SK-N-SH (cell line): ENCODE measurements at regions not wholly inside any gene's neighbourhood (a gene's known extent, or its start where the extent isn't known, plus 50 kb on each side); places are given as distances from the start of the nearest gene placed in this dataset.

Source experiments
- CTCF ChIA-PET: fragments of 300-600, 350-600 bp; formaldehyde crosslinking; extraction: SDS; loops from one replicate; lab custom pipeline; 2021; lab: Yijun Ruan, JAX
- POLR2A ChIA-PET: fragments of 350-600 bp; sonication (Branson Sonifier 250); formaldehyde crosslinking; extraction: SDS; loops from one replicate; lab custom pipeline; 2020; ENCODE audit warnings: antibody characterized with exemption, inconsistent platforms; lab: Yijun Ruan, JAX
- DNase-seq: peaks from one replicate; pipeline ENCODE4 v3.0.0; 2012
- H2AFZ ChIP-seq: fragments of 200-600 bp; sonication (generic); 2 replicates; pipeline ENCODE4 v1.8.1; 2016; ENCODE audit warnings: antibody characterized with exemption, mild to moderate bottlenecking, low read depth
- H3F3A ChIP-seq: fragments of 200-600 bp; sonication (generic); replicated peaks from 2 replicates; pipeline ENCODE3; 2016; ENCODE audit warnings: antibody characterized with exemption, mild to moderate bottlenecking; ENCODE audit not compliant: insufficient read depth
- H3K27ac ChIP-seq, 2 experiments: fragments of 200-500 bp in 1 of 2; fragments of 200-600 bp in 1 of 2; sonication (Bioruptor generic) in 1 of 2; sonication (generic), shearing (Covaris generic) in 1 of 2; 2 replicates each; pipeline versions ENCODE4 v1.5.1 to v1.6.1; 2014 to 2016; ENCODE audit warnings: low read depth in 2 of 2, inconsistent platforms in 1 of 2, low read length in 1 of 2, mild to moderate bottlenecking in 1 of 2, mixed read lengths in 1 of 2
- H3K27me3 ChIP-seq: fragments of 200-600 bp; sonication (generic), shearing (Covaris generic); 2 replicates; pipeline ENCODE4 v1.6.1; 2016; ENCODE audit warnings: mixed run types; ENCODE audit not compliant: insufficient read depth
- H3K36me3 ChIP-seq, 2 experiments: fragments of 200-500 bp in 1 of 2; fragments of 200-600 bp in 1 of 2; sonication (Bioruptor generic) in 1 of 2; sonication (generic) in 1 of 2; replicated peaks in 1 of 2; 2 replicates each; pipeline versions ENCODE3 to v1.5.1; 2014 to 2016; ENCODE audit warnings: low read length in 1 of 2, mild to moderate bottlenecking in 1 of 2; ENCODE audit not compliant: insufficient read depth in 2 of 2, control insufficient read depth in 1 of 2
- H3K4me1 ChIP-seq, 2 experiments: fragments of 200-500 bp in 1 of 2; fragments of 200-600 bp in 1 of 2; sonication (Bioruptor generic) in 1 of 2; sonication (generic), shearing (Covaris generic) in 1 of 2; 2 replicates each; pipeline versions ENCODE4 v1.5.1 to v1.6.1; 2014 to 2016; ENCODE audit warnings: low read depth in 1 of 2, low read length in 1 of 2, mixed run types in 1 of 2; ENCODE audit not compliant: insufficient read depth in 2 of 2, control insufficient read depth in 1 of 2
- H3K4me2 ChIP-seq: fragments of 200-600 bp; sonication (generic), shearing (Covaris generic); 2 replicates; pipeline ENCODE4 v1.6.1; 2017; ENCODE audit warnings: mixed run types
- H3K4me3 ChIP-seq, 2 experiments: fragments of 200-500 bp in 1 of 2; fragments of 200-600 bp in 1 of 2; sonication (Bioruptor generic) in 1 of 2; sonication (generic), shearing (Covaris generic) in 1 of 2; 2 replicates each; pipeline versions ENCODE4 v1.5.1 to v1.8.1; 2014 to 2016; ENCODE audit warnings: low read depth in 2 of 2, inconsistent platforms in 1 of 2, low read length in 1 of 2, mild to moderate bottlenecking in 1 of 2, mixed read lengths in 1 of 2, moderate library complexity in 1 of 2
- H3K79me2 ChIP-seq: fragments of 200-600 bp; sonication (generic); 2 replicates; pipeline ENCODE4 v1.8.1; 2017; ENCODE audit warnings: mild to moderate bottlenecking; ENCODE audit not compliant: insufficient read depth
- H3K9ac ChIP-seq: fragments of 200-600 bp; sonication (generic); 2 replicates; pipeline ENCODE4 v1.6.1; 2017; ENCODE audit warnings: mixed run types
- H3K9me2 ChIP-seq: fragments of 200-600 bp; sonication (generic); 2 replicates; pipeline ENCODE4 v1.6.1; 2017; ENCODE audit warnings: mixed run types
- H3K9me3 ChIP-seq: fragments of 200-600 bp; sonication (generic); 2 replicates; pipeline ENCODE4 v1.6.1; 2017; ENCODE audit warnings: mixed run types, mild to moderate bottlenecking, moderate library complexity
- H4K20me1 ChIP-seq: fragments of 200-600 bp; sonication (generic); 2 replicates; pipeline ENCODE4 v1.6.1; 2017; ENCODE audit warnings: mild to moderate bottlenecking, mixed run types; ENCODE audit not compliant: insufficient read depth
- CHD2 ChIP-seq: fragments of 150-350 bp; IDR thresholded peaks from 2 replicates; pipeline ENCODE4 v1.6.1; 2018; ENCODE audit warnings: low read length; ENCODE audit not compliant: partially characterized antibody
- CTCF ChIP-seq: fragments of 200-600 bp; sonication (generic); IDR thresholded peaks from 2 replicates; pipeline ENCODE4 v1.6.1; 2017; ENCODE audit warnings: antibody characterized with exemption, mild to moderate bottlenecking, moderate library complexity
- EZH2phosphoT487 ChIP-seq: fragments of 200-600 bp; sonication (generic); IDR thresholded peaks from 2 replicates; pipeline ENCODE4 v1.6.1; 2017; ENCODE audit warnings: low read depth, mixed run types, mild to moderate bottlenecking, antibody characterized with exemption, moderate library complexity, borderline replicate concordance
- FOXJ3 ChIP-seq: sonication (generic); formaldehyde crosslinking; IDR thresholded peaks from 2 replicates; pipeline ENCODE4 v1.5.1; 2020; ENCODE audit warnings: mild to moderate bottlenecking, missing genetic modification reagents
- GABPA ChIP-seq: IDR thresholded peaks from 2 replicates; pipeline ENCODE4 v1.4.0; 2012; ENCODE audit warnings: low read depth, mild to moderate bottlenecking
- GATA2 ChIP-seq: sonication (generic); formaldehyde crosslinking; IDR thresholded peaks from 2 replicates; pipeline ENCODE4 v1.5.0; 2020; ENCODE audit warnings: mild to moderate bottlenecking, missing genetic modification reagents
- MAX ChIP-seq: IDR thresholded peaks from 2 replicates; pipeline ENCODE4 v1.4.0; 2012; ENCODE audit warnings: low read depth
- NFIC ChIP-seq: IDR thresholded peaks from 2 replicates; pipeline ENCODE4 v1.4.0; 2012; ENCODE audit warnings: borderline replicate concordance
- RAD21 ChIP-seq: IDR thresholded peaks from 2 replicates; pipeline ENCODE4 v1.6.1; 2012; ENCODE audit warnings: mild to moderate bottlenecking, low read length
- REST ChIP-seq: IDR thresholded peaks from 2 replicates; pipeline ENCODE4 v1.6.1; 2012; ENCODE audit warnings: mild to moderate bottlenecking, low read depth, low read length, moderate library complexity
- TEAD4 ChIP-seq: IDR thresholded peaks from 2 replicates; pipeline ENCODE4 v1.4.0; 2012; ENCODE audit warnings: mild to moderate bottlenecking, borderline replicate concordance; ENCODE audit not compliant: insufficient read depth
- USF1 ChIP-seq: IDR thresholded peaks from 2 replicates; pipeline ENCODE4 v1.4.0; 2012; ENCODE audit warnings: low read depth, borderline replicate concordance
- USF2 ChIP-seq: fragments of 150-350 bp; IDR thresholded peaks from 2 replicates; pipeline ENCODE4 v1.6.1; 2017; ENCODE audit warnings: antibody characterized with exemption, low read length, low read depth, borderline replicate concordance
- YY1 ChIP-seq: IDR thresholded peaks from 2 replicates; pipeline ENCODE4 v1.4.0; 2012; ENCODE audit warnings: low read depth, mild to moderate bottlenecking
- WGBS: methylation state at CpG from one replicate; pipeline ENCODE4 v1.1.6; 2017; ENCODE audit warnings: low lambda C conversion rate; 5-methylcytosine and 5-hydroxymethylcytosine counted together

- Histone ChIP-seq H3K4me3 (no peak overlapping the region), H3K9me3 (no peaks in the 10 kb centered on the region), H2AFZ (no peak overlapping the region), H3K9me2 (no peaks in the 10 kb centered on the region), H3K27ac (no peak overlapping the region), H3K4me2 (no peak overlapping the region), H3K9ac (no peak overlapping the region), H3K27me3 (no peaks in the 10 kb centered on the region), H3F3A (no peaks in the 10 kb centered on the region), H3K4me1 (no peaks in the 10 kb centered on the region), H3K36me3 (no peaks in the 10 kb centered on the region), H4K20me1 (no peaks in the 10 kb centered on the region), H3K79me2 (no peaks in the 10 kb centered on the region)
- ChIA-PET CTCF (no interaction called here), POLR2A (no interaction called here)
- no peak for DNase-seq
- 0% methylated on average over 2 of the region's 2 CpGs for WGBS
- TF ChIP-seq MAX: no peak
- TF ChIP-seq USF1: no peak
- no peak for TF ChIP-seq GATA2 (CRISPR knock-in tag)
- no peak for TF ChIP-seq USF2
- no peak for TF ChIP-seq CTCF
- TF ChIP-seq REST: no peak
Measured at GRCh38 chr4:43718369-43718768, 730.2 kb downstream of the KCTD8 start.

GRCh38 chr4:43732829-43733426 lies 715.7 kb downstream of the KCTD8 start:
- no peak for DNase-seq
- Histone ChIP-seq H3K4me2 (no peak overlapping the region), H3K27ac (no peak overlapping the region), H3K4me1 (no peaks in the 10 kb centered on the region), H3F3A (no peaks in the 10 kb centered on the region), H3K9ac (no peak overlapping the region), H3K27me3 (no peaks in the 10 kb centered on the region), H3K36me3 (no peaks in the 10 kb centered on the region), H3K9me2 (no peaks in the 10 kb centered on the region), H3K79me2 (no peaks in the 10 kb centered on the region), H4K20me1 (no peaks in the 10 kb centered on the region), H3K9me3 (no peaks in the 10 kb centered on the region), H2AFZ (no peak overlapping the region), H3K4me3 (no peak overlapping the region)
- ChIA-PET POLR2A (no interaction called here), CTCF (no interaction called here)
- TF ChIP-seq GABPA (no peak), MAX (no peak), TEAD4 (no peak), NFIC (no peak), RAD21 (no peak), CHD2 (no peak), FOXJ3 (CRISPR knock-in tag) (no peak), EZH2phosphoT487 (no peak), YY1 (no peak)
- 1% methylated on average over 9 of the region's 9 CpGs for WGBS
